GM21737 (cell line): ENCODE measurements at regions not wholly inside any gene's neighbourhood (a gene's known extent, or its start where the extent isn't known, plus 50 kb on each side); places are given as distances from the start of the nearest gene placed in this dataset.

Experiments
- ATAC-seq: cut with Tn5 transposase; IDR thresholded peaks from one replicate; pipeline ENCODE4 v1.9.1; 2021; ENCODE audit warnings: mild to moderate bottlenecking, moderate library complexity; ENCODE audit not compliant: unreplicated experiment

DNA sequence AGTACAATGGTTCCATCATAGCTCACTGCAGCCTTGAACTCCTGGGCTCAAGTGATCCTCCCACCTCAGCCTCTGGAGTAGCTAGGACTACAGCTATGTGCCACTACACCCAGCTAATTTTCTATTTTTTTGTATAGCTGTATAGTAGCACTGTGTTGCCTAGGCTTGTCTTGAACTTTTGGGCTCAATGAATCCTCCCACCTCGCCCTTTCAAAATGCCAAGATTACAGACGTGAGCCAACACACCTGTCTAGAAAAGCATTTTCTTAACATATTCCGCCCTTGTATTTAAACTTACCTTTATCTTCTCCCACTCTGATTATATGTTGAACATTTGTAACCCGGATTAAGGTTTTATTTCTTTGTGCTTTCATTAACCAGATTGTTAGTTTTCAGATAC lies 750.7 kb upstream of the GCFC2 start:
- no peak for ATAC-seq

DNA sequence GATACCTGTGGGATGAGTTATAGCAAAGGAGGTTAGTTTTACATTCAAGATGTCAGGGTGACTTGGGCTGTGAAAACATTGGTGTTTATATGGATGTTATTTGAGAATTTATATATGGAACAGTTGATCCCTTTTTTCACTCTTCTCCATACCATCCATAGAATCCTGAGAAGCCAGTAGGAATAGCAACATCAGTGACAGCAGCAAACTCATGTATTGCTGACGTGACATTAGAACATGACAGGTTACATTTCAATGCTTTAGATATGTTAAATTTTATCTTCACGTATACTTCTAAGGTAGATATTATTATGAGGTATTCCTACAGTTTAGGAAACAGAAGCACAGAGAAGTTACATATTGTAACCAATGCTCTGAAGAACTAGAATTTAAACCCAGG lies 745.2 kb upstream of the GCFC2 start:
- ATAC-seq: no peak

DNA sequence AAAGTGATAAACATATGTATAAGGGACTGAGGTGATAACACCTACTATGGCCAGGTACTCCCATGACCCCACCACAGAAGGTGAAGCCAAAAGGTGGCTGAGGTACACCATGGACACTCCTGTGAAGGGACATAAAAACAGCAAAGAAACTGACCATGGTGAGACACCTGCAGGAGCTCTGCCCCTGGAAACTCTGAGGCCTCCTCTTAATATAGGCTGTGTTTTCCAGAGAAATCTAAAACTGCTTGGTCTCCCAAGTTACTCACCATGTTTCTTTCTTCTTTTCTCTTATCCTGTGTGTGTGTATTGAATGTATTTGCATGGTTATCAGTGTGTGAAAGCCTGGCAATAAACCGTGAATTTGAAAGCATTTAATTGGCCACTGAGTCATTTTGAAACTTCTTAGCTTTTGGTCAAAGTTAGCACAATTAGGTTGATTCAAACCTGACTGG lies 739.3 kb upstream of the GCFC2 start:
- ATAC-seq: no peak

DNA sequence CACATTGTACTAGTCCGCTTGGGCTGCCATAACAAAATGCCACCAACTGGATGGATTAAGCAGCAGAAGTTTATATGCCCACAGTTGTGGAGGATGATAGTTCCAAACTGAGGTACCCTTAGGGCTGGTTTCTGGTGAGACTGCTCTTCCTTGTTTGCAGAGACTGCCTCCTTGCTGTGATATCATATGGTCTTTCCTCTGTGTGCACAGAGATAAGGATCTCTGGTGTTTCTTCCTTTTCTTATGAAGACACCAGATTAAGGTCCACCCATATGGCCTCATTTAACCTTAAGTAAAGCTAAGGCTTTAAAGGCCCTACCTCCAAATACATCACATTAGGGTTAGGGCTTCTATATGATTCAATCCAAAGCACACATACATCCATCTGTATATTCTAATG lies 738.2 kb upstream of the GCFC2 start:
- no peak for ATAC-seq

DNA sequence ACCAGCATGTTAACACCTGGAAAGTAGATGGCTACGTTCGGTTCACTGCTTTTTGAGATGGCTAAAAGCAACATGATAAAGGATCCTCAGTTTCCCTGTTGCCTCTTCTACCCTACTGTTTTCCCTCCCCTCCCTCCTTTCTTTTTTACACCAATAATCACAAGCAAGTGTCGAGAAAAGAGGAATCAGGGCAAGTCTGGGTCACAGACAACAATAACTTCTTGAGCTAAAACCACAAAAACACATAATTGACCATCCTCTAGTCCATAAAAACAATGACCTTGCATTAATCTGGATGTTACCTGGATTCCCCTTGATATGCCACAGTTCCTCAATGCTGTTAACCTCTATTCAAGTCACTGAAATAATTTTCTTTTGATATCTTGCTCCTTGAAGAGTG lies 736.6 kb upstream of the GCFC2 start:
- ATAC-seq: no peak

DNA sequence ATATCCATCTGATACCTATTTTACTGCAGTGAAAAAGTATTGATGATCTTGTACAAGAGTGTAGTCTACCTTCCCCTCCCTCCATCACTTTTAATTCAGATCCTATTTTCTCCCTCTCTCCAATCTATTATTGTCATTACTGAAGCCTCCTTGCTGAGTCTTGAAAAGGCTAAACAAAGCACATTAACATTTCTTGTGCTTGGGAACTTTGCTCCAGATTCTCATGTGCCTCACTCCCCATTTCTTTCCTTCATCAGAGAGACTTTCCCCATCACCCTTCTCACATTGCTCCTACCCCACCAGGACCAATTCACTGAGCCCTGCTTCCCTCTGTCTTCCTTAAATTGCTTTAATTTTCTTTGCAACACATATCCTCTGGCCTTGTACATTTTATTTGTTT lies 736.2 kb upstream of the GCFC2 start:
- ATAC-seq: no peak

DNA sequence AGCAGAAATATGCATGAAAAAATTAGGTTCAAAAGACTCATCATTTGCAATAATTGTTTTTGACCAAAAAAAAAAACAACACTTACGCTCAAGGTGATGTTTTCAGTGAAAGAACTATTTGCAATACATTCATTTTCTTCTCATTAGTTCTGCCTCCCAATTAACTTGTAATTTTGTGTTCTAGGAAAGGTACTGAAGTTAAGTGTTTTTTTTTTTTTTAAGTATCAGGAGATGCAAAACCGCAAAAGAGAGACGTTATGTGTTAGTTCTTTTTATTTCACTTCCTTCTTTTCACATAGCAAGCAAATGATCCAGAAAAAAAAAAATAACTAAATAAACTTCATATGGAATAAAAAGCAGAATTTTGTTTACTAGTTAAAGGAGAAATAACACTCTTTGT lies 735.2 kb upstream of the GCFC2 start:
- no peak for ATAC-seq

DNA sequence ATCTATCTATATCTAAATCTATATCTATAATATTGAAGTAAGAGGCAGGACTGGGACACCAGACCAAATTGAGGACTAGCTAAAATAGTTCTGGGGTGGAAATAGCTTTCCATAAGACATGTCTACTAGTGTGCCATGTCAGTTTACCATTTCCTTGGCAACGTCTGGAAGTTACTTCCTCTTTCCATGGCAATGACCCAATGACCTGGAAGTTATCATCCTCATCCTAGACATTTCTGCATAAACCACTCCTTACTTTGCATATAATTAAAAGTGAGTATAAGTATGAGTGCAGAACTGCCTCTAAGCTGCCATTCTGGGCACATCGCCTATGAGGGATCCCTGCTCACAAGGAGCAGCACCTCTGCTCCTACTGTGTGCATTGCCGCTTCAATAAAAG lies 734.0 kb upstream of the GCFC2 start:
- ATAC-seq: no peak

DNA sequence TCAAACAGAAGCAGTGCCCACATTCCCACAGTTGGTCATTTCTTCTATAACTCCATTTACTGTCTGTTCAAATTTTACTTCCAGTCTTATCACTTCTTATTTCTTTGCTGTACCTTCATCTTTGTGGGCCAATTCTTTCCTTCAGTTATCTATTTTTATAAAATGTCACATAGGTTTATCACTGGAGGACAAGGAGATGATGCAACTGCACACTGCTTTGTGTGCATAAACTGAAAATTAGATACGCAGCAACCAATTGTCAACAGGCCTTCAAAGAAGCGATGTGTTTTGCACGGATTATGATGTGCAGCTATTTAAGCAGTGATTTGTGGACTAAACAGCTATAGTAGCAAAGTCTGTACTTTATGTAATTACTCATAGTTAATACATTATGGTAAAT lies 726.8 kb upstream of the GCFC2 start:
- ATAC-seq: no peak

DNA sequence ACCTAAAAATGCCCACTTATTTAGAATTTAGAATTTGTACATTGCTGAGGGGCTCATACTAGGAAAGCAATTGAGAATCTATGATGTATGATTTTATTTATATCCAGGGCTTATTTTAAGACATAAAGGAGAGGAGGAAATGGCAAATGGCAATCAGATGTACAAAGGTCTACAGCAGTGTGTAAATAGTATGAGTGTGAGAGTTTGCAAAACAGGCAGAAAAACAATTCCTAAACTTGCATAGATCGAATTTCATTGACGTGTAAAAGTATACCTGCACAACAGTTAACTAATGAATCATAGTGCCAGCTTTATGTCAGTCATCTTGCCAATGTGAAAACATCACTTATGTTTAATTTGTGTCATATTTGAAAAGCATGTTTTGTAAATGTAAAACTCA lies 718.7 kb upstream of the GCFC2 start:
- ATAC-seq: no peak

DNA sequence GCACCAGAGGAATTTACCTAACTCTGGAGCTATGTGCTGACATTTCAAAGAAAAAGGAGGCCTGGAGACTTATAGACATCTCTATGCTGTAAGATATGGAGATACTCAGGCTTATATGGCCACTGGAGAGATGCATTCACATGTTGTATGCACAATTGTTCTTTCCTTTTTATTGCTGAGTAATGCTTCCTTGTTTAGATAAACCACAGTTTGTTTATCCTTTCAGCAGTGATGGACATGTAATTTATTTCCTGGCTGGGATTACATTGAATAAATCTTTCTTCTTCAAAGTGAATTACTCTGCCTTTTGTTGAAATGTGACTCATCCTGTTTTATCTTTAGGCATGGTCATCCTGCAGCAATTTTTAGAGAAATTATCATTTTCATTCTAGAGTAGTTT lies 716.7 kb upstream of the GCFC2 start:
- no peak for ATAC-seq

DNA sequence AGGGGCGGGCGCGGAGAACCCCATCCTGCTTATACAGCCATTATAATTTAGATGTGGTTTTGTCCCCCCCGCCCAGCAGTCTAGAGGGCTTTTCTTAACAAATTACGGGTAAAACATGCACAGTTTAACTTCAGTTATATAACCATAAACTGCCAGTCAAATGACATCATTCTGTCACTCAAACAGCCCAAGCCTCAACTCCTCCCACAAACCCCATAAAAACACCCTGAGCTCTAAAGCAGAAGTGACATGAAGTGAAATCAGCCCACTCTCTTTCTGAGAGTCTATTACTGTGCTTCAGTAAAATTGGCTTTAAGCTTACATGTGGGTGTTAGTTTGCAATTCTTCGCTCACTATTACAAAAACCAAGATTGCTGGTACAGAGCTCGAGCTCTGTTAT lies 705.1 kb upstream of the GCFC2 start:
- no peak for ATAC-seq

DNA sequence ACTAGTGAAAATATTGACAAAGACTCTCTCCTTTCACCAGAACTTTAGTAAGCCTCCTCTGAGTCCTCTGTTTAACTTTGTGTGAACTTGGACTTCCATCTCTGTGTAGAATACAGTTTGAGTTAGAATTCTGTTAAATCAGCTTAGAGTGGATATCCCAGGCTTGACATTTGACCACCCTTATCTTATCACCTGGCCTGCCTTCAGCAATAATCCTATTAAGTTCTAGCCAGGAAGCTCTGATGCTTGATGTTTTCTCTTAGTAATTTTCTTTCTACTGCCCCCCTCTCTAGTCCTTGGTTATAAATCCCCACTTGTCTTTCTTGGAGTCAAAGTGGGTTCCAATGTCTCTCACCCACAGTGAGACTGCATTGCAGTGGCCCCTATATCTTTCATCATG lies 702.7 kb upstream of the GCFC2 start:
- no peak for ATAC-seq

DNA sequence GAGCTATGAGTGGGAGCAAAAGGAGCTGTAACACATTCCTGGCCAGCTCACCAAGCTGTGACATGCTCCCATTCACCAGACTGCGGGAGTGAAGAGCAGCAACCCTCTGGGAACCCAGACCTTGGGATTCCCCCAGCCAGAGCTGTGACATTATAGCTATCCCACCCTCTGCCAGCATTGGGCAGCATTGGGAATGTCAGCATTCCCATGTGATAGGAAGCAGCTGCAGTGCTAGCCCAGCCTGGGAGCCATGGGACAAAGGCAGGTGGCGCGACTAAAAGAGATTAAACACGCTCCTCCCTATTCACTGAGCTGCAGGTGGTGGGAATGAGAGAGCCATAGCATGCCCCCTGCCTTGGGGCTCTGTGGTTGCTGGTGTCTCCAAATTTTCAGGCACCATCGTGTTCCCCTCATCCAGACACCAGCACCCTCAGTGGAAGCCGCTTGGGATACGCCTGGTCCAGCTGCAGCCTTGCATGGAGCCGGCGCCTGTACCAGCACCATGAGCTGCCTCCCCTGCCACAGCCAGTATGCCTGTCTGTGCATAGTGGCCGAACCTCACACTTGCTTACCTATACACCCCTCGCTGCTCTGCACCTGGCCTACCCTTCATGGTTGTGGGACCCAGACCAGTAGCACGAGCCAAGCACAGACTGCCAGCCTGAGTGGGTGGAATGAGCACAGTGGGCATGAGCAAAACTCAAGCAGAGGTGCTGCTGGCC lies 695.6 kb upstream of the GCFC2 start:
- no peak for ATAC-seq

DNA sequence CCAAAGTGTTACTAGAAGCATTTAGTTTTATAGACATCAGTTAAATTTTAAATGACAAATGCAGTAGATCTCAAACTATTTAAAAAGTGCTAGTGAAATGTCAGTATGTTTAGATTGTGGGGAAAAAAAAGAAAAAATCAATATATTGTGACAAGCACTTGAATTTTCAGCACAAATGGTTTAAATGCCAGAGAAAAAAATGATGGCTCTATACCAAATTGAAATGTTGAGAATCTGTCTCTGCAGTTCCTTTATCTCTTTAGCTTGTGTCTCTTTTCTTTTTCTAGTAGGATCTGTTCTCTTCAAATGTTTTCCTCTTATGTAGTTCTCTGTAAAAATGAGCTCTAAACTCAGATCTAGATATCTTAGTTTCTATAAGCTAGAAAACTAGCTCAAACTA lies 682.6 kb upstream of the GCFC2 start:
- no peak for ATAC-seq

DNA sequence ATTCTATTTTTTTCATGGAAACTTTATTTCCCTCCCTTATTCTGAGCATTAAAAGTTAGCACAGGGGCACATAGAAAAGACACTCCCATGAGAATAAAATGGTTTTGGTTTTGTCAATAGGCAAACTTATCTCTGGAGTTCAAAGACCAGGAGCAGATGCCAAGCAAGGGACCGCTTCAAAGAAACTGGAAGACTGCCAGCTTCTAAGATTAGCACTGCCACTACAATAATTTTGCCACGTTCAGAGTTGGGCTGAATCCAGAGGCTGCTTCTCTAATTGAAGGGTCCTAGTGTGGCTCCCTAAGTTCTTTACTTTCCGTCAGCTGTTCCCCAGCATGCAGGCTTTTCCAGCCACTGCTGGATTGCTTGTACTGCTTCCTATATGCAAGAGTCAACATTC lies 681.0 kb upstream of the GCFC2 start:
- no peak for ATAC-seq

DNA sequence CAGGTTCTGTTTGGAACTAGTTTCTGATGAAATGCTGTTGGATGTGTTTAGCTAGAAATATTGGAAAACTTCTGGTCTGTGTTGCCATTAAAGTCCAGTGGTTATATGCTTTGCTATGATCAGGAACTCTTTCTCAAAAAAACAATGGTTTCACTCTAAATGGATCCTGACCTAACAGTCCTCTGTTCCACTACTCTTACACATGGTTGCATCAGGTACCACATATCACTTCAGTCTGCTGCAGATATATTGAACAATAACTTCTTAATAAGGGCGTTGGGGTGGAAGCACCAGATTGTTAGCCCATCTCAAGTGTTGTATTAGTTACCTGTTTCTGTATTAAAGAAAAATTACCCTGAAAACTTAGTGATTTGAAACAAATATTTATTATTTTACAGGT lies 676.6 kb upstream of the GCFC2 start:
- ATAC-seq: no peak

DNA sequence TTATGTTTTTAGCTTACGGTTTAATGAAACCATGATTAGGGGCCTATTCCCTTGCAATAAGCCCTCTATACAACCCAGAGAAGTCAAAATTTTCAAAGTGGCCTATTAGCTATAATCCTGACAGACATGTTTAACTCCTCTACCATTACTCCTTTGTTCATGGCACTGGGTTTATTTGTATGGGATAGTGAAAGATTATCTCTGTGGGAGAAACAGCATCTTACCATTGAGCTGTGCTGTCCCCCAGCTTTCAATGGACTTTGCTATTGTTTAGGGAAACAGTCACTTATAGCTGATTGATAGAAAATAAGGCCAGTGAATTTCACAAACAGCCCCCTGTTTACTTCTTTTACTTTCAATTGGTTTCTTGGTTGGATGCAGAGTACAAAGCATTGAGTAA lies 675.2 kb upstream of the GCFC2 start:
- no peak for ATAC-seq

DNA sequence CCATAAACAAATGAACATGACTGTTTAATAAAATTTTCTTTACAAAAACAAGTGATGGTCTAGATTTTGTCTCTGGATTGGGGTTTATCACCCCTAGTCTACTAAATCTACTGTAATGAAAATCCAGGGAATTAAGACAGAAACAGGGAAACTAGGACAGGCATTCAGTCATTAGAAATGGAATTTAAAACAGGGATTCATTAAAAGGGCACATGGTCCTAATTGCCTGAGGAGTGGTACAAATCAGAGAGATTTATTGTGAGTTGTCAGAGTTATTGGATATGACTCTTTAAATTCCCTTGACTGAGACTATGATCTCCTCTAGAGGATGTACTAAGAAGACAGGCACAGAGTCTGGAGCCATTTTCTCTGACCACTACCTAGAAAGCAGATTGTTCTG lies 670.9 kb upstream of the GCFC2 start:
- no peak for ATAC-seq

DNA sequence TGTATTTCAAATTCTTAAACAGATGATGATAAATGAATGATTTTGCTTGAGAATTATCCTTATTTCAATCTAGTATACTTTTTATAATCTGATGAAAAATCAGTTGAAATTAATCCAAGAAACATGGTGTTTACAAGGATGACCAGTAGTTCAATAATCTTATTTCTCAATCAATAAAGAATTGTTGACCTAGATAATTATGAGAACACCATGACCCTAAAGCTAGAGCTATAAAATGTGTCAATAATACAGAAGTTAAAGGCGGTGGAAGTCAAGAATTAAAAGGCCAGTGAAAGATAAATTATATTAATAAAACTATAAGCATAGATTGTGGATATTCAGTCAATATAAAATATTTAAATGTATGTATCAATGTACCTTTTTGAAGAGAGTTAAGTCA lies 667.4 kb upstream of the GCFC2 start:
- ATAC-seq: no peak

DNA sequence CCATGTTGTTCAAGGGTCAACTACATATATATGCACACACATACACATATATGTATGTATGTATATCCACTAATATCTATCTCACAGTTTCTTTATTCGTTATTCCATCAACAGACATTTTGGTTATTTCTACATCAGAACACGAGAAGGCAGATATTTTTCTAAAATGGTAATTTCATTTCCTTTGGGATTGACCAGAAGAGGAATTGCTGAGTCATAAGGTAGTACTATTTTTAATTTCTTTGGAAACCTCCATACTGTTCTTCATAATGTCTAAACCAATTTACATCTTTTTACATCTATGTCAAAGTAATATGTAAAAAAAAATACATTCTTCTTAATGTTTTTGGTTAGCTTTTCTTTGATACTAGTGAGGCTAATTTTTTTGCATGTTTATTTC lies 630.7 kb upstream of the GCFC2 start:
- ATAC-seq: no peak

DNA sequence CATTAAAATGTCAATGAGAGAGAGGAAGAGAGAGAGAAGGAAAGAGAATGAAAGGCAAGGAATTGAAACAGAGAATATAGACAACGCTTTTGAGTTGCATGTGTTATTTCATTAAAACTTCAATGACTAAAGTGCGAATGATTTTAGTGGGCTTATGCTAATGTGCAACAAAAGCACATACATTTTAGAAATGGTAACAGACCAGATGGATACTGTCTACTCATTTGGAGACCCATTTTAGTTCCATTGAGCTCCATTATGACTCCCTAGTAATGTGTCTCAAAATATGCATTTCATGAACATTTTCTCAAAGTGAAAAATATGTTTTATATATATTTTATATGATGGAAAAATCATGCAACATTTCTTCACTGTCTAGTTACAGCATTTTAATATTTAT lies 622.2 kb upstream of the GCFC2 start:
- no peak for ATAC-seq

DNA sequence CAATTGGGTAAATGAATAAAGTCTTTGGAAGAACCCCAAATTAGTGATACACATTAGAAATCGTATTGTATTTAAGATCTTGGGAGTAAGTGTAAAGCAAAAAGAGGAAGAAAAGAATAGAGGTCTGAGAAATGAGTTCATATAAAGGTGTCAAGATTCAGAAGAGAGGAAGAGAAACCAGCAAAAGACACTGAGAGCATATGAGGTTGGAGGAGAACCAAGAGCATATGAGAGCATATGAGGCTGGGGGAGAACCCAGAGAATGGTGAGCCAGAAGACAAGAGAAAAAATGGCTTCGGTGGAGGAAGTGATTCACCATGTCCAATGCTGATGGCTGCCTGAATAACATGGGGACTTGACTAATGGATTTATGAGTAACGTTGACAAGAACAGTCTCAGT lies 620.1 kb upstream of the GCFC2 start:
- ATAC-seq: no peak
